Activated T-helper 9 cell treated with anti-CD3 and anti-CD28 coated beads, Interleukin-2, amount 50 U/mL, for 16 hours (primary cell): ENCODE measurements at regions not wholly inside any gene's neighbourhood (a gene's known extent, or its start where the extent isn't known, plus 50 kb on each side); places are given as distances from the start of the nearest gene placed in this dataset.
A peak's percentile ranks its signal among the peaks of the same experiment; 100 is the strongest.

ENCODE experiments used
- DNase-seq: peaks from one replicate; pipeline ENCODE4 v3.0.0-alpha.2; 2020; ENCODE audit warnings: low read depth

DNA sequence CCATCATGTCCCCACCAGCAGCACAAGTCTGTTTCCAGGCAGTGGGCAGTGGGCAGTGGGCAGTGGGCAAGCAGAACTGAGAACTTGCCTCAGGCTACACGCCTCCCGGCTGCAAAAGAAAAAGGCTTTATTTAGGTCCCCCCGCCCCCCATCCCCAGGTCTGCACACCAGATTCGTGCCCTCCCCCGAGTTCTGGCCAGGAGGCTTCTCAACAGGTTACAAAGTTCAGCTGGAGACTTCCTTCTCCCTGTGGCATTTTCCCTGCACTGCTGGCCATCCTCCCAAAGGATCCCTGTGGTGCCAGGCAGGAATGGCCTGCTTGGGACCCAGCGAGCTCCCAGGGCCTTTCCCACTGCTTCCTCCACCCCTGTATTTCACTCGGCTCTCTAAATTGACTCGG, 97.0 kb upstream of the TRIM2 start:
- DNase-seq: no peak

DNA sequence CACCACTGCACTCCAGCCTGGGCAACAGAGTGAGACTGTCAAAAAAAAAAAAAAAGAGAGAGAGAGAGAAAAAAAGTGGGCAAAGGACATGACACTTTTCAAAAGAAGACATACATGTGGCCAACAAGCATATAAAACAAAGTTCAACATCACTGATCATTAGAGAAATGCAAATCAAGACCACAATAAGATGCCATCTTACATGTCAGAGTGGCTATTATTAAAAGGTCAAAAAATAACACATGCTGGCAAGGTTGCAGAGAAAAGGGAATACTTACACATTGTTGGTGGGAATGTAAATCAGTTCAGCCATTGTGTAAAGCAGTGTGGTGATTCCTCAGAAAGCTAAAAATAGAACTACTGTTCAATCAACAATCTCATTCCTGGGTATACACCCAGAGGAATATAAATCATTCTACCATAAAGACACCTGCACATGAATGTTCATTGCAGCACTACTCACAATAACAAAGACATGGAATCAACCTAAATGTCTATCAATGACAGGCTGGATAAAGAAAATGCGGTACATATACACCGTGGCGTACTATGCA, 94.9 kb upstream of the TRIM2 start:
- DNase-seq: no peak

- DNase-seq: no peak
Observed at GRCh38 chr4:153110739-153111138, 93.5 kb upstream of the TRIM2 start.

DNA sequence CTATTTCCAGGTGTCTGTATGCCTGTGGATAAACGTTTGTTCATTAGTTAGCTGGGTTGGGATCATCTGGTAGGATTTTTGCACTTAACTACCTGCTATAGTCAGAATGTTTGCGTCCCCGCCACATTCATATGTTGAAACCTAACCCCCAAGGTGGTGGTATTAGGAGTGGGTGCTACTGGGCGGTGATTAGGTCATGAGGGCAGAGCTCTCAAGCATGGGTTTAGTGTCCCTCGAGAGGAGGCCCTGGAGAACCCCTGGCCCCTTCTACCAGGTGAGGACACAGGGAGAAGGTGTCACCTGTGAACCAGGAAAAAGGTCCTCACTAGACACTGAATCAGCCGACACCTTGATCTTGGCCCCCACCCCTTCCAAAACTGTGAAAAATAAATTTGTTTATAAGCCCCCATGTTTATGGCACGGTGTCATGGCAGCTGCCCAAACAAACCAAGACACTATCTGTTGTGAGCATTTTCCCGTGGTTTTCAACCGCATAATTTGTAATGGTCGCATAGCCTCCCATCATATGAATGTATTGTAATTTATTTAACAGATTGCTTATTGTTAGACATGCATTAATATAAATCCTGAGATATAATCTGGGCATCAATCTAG, 92.7 kb upstream of the TRIM2 start:
- DNase-seq: no peak

GRCh38 chr4:153112041-153112441, 92.2 kb upstream of the TRIM2 start:
- DNase-seq: no peak

GRCh38 chr4:153113061-153113837, 91.0 kb upstream of the TRIM2 start:
- DNase-seq: no peak

DNA sequence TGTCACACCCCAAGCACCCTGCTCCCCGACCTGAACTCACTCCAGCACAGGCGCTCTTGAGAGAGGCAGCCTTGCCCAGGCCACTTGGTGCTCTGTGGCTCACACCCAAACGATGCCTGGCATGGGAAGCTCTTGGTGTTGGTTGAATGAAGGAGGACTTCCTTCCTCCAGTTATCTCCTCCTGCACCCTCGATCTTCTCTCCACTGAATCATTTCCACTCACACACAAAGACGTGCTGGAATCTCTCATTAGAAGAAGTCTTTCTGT, 90.5 kb upstream of the TRIM2 start:
- no peak for DNase-seq

- DNase-seq: no peak
Observed at GRCh38 chr4:153114771-153115321, 89.4 kb upstream of the TRIM2 start.

DNA sequence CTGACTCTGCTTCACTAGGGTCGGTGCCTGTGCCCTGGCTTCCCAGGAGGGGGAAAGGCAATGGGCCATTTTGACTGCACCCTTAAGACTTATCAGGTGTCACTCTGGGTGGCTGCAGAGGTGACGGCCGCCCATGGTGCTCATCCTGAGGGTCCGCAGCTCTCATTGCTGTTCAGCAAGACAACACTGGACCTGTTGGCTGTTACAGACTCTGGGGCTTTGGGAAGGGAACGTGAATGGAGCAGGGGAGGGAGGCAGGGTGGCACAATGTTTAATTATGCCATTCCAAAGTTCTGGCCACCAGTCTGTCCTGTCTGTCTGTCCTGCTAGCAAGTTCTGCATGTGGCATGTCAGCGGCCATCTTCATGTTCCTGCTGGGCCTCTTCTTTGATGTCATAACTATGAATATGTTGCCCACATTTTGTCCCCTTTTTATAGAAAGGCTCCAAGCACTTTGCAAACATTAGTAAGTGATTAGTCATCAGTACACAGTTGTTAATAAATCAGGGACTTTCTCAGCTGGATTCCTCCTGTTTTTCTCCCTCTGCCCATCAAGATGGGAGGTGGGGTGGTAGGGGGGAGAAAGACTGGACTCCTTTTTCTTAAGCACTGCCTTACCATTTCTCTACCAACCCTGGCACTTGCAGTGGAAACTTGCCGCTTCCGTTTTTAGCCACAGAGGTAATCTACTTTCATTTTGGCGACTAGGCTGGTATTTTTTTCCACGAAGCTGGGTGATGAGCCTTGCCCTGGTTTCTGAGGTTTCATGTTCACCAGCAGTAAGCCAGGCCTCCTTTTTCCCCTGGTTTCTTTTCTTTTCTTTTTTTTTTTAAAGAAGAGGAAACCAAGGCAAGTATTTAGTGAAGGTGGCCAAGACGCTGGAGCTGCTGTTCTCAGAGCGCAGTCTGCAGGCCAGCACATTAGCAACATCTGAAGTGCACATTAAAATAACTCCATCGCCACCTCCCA, 88.6 kb upstream of the TRIM2 start:
- DNase-seq: peak; percentile 58

DNA sequence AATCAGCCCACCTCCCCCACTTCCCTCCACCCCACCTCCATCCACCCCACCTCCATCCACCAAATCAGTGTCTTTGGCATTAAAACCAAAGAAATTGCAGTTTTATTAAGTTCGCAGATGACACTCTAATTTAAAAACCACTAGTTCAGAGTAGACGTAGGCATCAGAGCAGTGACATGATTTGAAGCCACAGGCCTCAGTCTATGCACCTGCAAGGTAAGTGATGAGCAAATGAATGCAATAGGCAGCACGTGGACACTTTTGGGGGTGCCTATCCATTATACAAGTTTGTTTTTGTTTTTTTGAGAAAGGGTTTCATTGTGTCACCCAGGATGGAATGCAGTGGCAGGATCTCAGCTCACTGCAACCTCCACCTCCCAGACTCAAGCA, 88.0 kb upstream of the TRIM2 start:
- DNase-seq: no peak

DNA sequence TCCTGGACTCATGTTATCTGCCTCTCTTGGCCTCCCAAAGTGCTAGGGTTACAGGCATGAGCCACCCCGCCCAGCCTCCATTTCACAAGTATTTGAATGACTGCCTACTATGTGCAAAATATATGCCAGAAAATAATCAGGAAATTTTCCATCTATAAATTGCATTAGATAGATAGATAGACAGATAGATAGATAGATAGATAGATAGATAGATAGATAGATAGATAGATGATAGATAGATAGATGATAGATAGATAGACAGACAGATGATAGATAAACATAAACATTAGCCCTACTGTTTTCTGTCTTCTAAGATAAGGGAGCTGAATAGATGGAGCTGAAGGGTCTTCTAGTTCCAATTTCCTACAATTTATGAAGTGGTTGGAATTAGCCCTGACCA, 87.4 kb upstream of the TRIM2 start:
- DNase-seq: no peak

GRCh38 chr4:153117554-153117953, 86.7 kb upstream of the TRIM2 start:
- DNase-seq: no peak

DNA sequence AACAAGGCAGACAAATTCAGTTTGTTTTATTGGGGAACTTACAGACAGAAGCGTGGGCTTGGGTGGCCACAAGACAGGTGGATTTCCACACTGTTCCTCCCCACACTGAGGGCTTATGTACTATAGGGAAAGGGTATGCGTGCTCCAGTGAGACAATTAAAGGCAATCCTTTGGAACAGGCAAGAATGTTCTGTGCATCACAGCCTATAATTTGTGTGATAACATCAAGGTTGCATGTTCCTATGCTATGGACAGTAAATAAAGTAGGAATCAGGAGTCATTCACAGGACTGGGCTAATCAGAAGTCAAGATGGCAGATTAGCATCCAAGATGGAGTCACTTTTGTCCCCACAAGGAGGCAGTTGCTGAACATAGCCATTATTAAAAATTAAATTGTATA, 84.6 kb upstream of the TRIM2 start:
- DNase-seq: no peak

- no peak for DNase-seq
Observed at GRCh38 chr4:153120235-153120634, 84.0 kb upstream of the TRIM2 start.

- DNase-seq: no peak
Observed at GRCh38 chr4:153122855-153123254, 81.4 kb upstream of the TRIM2 start.

GRCh38 chr4:153126137-153126536, 78.1 kb upstream of the TRIM2 start:
- DNase-seq: no peak

- peak; percentile 71 for DNase-seq
Observed at GRCh38 chr4:153127760-153128494, 76.3 kb upstream of the TRIM2 start.

- no peak for DNase-seq
Observed at GRCh38 chr4:153131596-153131995, 72.6 kb upstream of the TRIM2 start.

GRCh38 chr4:153137159-153137558, 67.1 kb upstream of the TRIM2 start:
- no peak for DNase-seq

GRCh38 chr4:153137677-153138630, 66.3 kb upstream of the TRIM2 start:
- DNase-seq: no peak

- DNase-seq: no peak
Observed at GRCh38 chr4:153138736-153139135, 65.5 kb upstream of the TRIM2 start.
